Sigmoid colon (tissue), 6 donors: ENCODE measurements at regions not wholly inside any gene's neighbourhood (a gene's known extent, or its start where the extent isn't known, plus 50 kb on each side); places are given as distances from the start of the nearest gene placed in this dataset.

Experiments
- DNase-seq: peaks from one replicate; pipeline ENCODE4 v3.0.0-alpha.2; 2019
- H3K27ac ChIP-seq, 4 donors: fragments of 200-600 bp; sonication (generic); one replicate each; pipeline ENCODE4 v1.5.1; 2016 to 2019; ENCODE audit warnings: mild to moderate bottlenecking in 1 of 4
- H3K27me3 ChIP-seq, 3 donors: fragments of 200-600 bp; sonication (generic); one replicate each; pipeline ENCODE4 v1.5.1; 2019; ENCODE audit warnings: mild to moderate bottlenecking in 1 of 3
- H3K36me3 ChIP-seq, 4 donors: fragments of 200-600 bp; sonication (generic); one replicate each; pipeline ENCODE4 v1.5.1; 2016 to 2019
- H3K4me1 ChIP-seq, 4 donors: fragments of 200-600 bp; sonication (generic); one replicate each; pipeline ENCODE4 v1.5.1; 2017 to 2019
- H3K4me3 ChIP-seq, 4 donors: fragments of 200-600 bp; sonication (generic); one replicate each; pipeline ENCODE4 v1.5.1; 2017 to 2019; ENCODE audit warnings: mild to moderate bottlenecking in 2 of 4, moderate library complexity in 1 of 4
- H3K9me3 ChIP-seq, 4 donors: fragments of 200-600 bp in 3 of 4; sonication (generic) in 3 of 4; one replicate each; pipeline versions ENCODE4 v1.5.1 to v1.6.1; 2013 to 2019
- EP300 ChIP-seq, 4 donors: sonication (generic); formaldehyde crosslinking; IDR thresholded peaks; one replicate each; pipeline ENCODE4 v1.6.1; 2017; ENCODE audit warnings: antibody characterized with exemption in 4 of 4
- POLR2A ChIP-seq, 2 donors: fragments of 450-650 bp; IDR thresholded peaks; one replicate each; pipeline ENCODE4 v1.6.1; 2016; ENCODE audit warnings: antibody characterized with exemption in 2 of 2, mild to moderate bottlenecking in 2 of 2, moderate library complexity in 2 of 2
- POLR2AphosphoS5 ChIP-seq, 4 donors: sonication (generic); formaldehyde crosslinking; IDR thresholded peaks; one replicate each; pipeline ENCODE4 v1.6.1; 2017; ENCODE audit warnings: antibody characterized with exemption in 4 of 4
- WGBS, 2 donors: extraction: QIAGEN DNeasy Blood & Tissue Kit; methylation state at CpG; one replicate each; pipeline ENCODE4 v1.1.7; 2013; 5-methylcytosine and 5-hydroxymethylcytosine counted together
- intact Hi-C: fragments of 100-400 bp; cut with DNase I; formaldehyde crosslinking; loops from one replicate; pipeline ENCODE4 v1.15.1; 2023
- TF ChIP-seq, protein P1 (sequence below), 4 experiments: fragments of 450-650 bp in 3 of 4; fragments of 200-600 bp in 1 of 4; IDR thresholded peaks; one replicate each; pipeline ENCODE4 v1.5.1; 2016 to 2019; ENCODE audit warnings: antibody characterized with exemption in 4 of 4, mild to moderate bottlenecking in 3 of 4, moderate library complexity in 2 of 4
- donor health status: healthy with polysubstance abuse.
- donor health status: healthy.

DNA sequence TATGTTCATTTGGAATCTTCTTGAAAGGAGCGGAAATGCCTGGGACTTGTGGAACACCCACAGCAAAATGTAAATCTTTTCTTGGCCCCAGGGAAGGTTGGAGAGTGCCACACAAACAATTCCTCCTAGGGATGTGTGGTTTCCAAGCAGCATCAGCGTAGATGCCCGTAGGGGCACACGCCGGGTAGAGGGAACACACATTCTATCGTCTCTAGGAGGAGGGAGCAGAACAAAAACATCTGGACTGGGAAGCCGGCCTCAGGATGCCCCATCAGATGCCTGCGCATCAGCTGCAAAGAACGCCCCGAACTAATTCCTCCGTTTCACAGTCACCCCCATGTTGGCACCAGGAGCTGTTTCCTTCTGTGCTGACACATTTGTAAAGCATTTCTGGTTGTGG lies 357.9 kb upstream of the ZFHX3 start:
- Histone ChIP-seq H3K4me3 (no peak overlapping the region), H3K27ac (no peak overlapping the region), H3K27me3 (no peaks in the 10 kb centered on the region), H3K4me1 (no peaks in the 10 kb centered on the region), H3K9me3 (no peaks in the 10 kb centered on the region), H3K36me3 (no peaks in the 10 kb centered on the region)
- intact Hi-C loops = no loop called here
- 90 to 92% methylated on average over 11 of the region's 11 CpGs for WGBS, 2 donors
- TF ChIP-seq, protein P1, sequence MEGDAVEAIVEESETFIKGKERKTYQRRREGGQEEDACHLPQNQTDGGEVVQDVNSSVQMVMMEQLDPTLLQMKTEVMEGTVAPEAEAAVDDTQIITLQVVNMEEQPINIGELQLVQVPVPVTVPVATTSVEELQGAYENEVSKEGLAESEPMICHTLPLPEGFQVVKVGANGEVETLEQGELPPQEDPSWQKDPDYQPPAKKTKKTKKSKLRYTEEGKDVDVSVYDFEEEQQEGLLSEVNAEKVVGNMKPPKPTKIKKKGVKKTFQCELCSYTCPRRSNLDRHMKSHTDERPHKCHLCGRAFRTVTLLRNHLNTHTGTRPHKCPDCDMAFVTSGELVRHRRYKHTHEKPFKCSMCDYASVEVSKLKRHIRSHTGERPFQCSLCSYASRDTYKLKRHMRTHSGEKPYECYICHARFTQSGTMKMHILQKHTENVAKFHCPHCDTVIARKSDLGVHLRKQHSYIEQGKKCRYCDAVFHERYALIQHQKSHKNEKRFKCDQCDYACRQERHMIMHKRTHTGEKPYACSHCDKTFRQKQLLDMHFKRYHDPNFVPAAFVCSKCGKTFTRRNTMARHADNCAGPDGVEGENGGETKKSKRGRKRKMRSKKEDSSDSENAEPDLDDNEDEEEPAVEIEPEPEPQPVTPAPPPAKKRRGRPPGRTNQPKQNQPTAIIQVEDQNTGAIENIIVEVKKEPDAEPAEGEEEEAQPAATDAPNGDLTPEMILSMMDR (IDR thresholded peaks at IDR 0.05) = no peak
- no peak for TF ChIP-seq POLR2AphosphoS5 (IDR thresholded peaks at IDR 0.05)
- no peak for TF ChIP-seq POLR2A (IDR thresholded peaks at IDR 0.05)
- no peak for TF ChIP-seq EP300 (IDR thresholded peaks at IDR 0.05)
- DNase-seq = no peak

DNA sequence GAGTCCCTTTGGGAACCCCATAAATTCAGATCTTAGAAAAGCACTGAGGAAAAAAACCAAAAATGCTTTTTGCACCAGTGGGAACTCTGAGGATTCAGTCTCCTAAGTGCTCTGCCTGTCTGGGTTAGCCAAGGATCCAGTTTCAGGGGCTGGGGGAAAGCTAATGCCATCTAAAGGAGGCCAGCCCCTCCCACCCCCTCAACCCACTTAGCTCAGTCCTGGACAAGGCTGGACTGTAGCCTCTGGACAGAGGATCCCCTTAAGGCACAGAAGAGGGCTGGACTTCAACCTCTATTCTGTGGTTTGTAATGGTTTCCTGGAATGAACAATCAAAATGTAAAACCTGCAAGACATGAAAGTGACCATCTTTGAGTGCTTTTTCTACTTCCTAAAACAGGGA lies 356.1 kb upstream of the ZFHX3 start:
- no peaks in the 10 kb centered on the region for H3K4me1 ChIP-seq
- no peaks in the 10 kb centered on the region for H3K27me3 ChIP-seq
- H3K4me3 ChIP-seq = no peak overlapping the region
- intact Hi-C loops = no loop called here
- H3K9me3 ChIP-seq = no peaks in the 10 kb centered on the region
- no peak overlapping the region for H3K27ac ChIP-seq
- no peaks in the 10 kb centered on the region for H3K36me3 ChIP-seq
- no peak for TF ChIP-seq POLR2A (IDR thresholded peaks at IDR 0.05)
- no peak for TF ChIP-seq POLR2AphosphoS5 (IDR thresholded peaks at IDR 0.05)
- no peak for TF ChIP-seq EP300 (IDR thresholded peaks at IDR 0.05)
- TF ChIP-seq, protein P1 (IDR thresholded peaks at IDR 0.05) = no peak
- DNase-seq = no peak

DNA sequence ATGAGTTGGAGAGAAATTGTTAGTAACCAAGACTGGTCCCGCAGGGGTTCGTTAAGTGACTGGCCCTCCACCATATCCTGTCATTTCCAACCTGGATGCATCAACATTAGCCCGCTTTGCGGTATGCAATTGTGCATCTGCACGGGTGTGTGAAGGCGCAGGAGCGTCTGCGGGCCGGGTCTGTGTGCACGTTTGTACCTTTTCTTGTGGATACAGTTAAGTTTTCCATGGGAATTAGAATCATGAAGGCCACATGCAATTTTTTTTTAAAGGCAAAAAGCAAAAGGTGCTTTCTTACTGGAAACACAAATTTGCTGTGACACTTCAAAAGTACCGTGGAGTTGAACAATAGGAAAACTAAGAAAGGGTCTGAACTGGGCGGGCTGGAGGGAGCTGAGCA lies 355.4 kb upstream of the ZFHX3 start:
- Histone ChIP-seq H3K27ac (no peak overlapping the region), H3K4me1 (no peaks in the 10 kb centered on the region), H3K4me3 (no peak overlapping the region), H3K36me3 (no peaks in the 10 kb centered on the region), H3K9me3 (no peaks in the 10 kb centered on the region), H3K27me3 (no peaks in the 10 kb centered on the region)
- TF ChIP-seq POLR2AphosphoS5 (IDR thresholded peaks at IDR 0.05) (no peak), POLR2A (IDR thresholded peaks at IDR 0.05) (no peak), EP300 (IDR thresholded peaks at IDR 0.05) (no peak)
- TF ChIP-seq, protein P1 (IDR thresholded peaks at IDR 0.05) = no peak
- WGBS, 2 donors = 94% methylated on average over 12 of the region's 12 CpGs
- no peak for DNase-seq
- intact Hi-C loops = no loop called here

DNA sequence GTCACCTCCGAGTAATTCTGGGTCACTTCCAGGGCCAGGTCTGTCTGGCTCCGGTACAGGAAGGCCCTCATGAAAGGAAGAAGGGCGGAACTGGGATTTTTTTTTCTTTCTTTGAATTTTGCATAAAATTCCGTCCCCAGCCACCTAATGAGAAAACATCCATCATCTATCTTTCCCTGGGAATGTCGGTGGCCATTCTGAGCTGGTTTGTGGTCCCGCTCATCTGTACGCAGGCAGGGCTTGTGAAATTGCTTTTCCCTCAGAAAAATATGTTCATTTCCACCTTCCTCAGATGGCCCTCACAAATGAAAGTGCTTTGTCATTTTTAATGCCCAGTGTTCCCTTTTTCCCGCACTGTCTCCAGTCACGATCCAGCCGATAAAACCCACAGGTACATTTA lies 353.0 kb upstream of the ZFHX3 start:
- no peak for TF ChIP-seq POLR2AphosphoS5 (IDR thresholded peaks at IDR 0.05)
- no peak for TF ChIP-seq POLR2A (IDR thresholded peaks at IDR 0.05)
- TF ChIP-seq, protein P1 (IDR thresholded peaks at IDR 0.05) = no peak
- no peak for TF ChIP-seq EP300 (IDR thresholded peaks at IDR 0.05)
- intact Hi-C loops = no loop called here
- no peaks in the 10 kb centered on the region for H3K4me1 ChIP-seq

DNA sequence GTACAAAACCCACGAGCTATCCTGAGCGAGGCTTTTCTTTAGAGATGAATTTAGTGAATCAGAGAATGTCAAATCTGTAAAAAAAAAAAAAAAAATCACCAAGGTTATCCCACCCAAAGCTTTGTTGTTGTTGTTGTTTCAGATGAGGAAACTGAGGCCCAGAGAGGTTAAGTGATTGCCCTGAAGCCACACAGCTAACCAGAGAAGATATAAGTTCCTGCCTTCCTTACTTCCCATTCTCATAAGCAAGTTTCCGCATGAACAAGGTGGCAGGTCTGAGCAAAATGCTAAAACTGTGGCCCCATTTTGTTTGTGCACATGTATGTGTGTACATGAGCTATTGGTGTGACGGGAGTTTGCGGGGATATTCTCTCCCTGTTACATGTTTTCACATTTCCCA lies 352.1 kb upstream of the ZFHX3 start:
- Histone ChIP-seq H3K4me3 (no peak overlapping the region), H3K36me3 (no peaks in the 10 kb centered on the region), H3K27me3 (no peaks in the 10 kb centered on the region), H3K4me1 (no peaks in the 10 kb centered on the region), H3K9me3 (no peaks in the 10 kb centered on the region), H3K27ac (no peak overlapping the region)
- TF ChIP-seq, protein P1 (IDR thresholded peaks at IDR 0.05) = no peak
- TF ChIP-seq EP300 (IDR thresholded peaks at IDR 0.05) (no peak), POLR2A (IDR thresholded peaks at IDR 0.05) (no peak), POLR2AphosphoS5 (IDR thresholded peaks at IDR 0.05) (no peak)
- DNase-seq = no peak
- 93 to 95% methylated on average over 5 of the region's 5 CpGs for WGBS, 2 donors
- intact Hi-C loops = no loop called here

More for the DNA sequence above, 353.0 kb upstream of the ZFHX3 start:
- DNase-seq = no peak
- WGBS, 2 donors = 90 to 91% methylated on average over 10 of the region's 10 CpGs
- Histone ChIP-seq H3K27me3 (no peaks in the 10 kb centered on the region), H3K9me3 (no peaks in the 10 kb centered on the region), H3K27ac (no peak overlapping the region), H3K4me3 (no peak overlapping the region), H3K36me3 (no peaks in the 10 kb centered on the region)
